Heart left ventricle (tissue), 16 donors: ENCODE measurements at regions not wholly inside any gene's neighbourhood (a gene's known extent, or its start where the extent isn't known, plus 50 kb on each side); places are given as distances from the start of the nearest gene placed in this dataset.

Experiments
- ATAC-seq, 4 donors: fragments of 200-7000 bp; cut with Tn5 transposase; one replicate each; pipeline ENCODE4 v1.9.1; 2020 to 2022; ENCODE audit warnings: moderate library complexity in 4 of 4, mild to moderate bottlenecking in 3 of 4, moderate number of reproducible peaks in 1 of 4
- DNase-seq, 5 donors: peaks; one replicate each; pipeline ENCODE4 v3.0.0-alpha.2; 2020
- H3K27ac ChIP-seq, 12 donors: fragments of 200-600 bp; sonication (generic) in 4 of 12; one replicate each; pipeline versions ENCODE4 v1.5.0 to v1.8.0; 2016 to 2022; ENCODE audit warnings: mild to moderate bottlenecking in 2 of 12
- H3K27me3 ChIP-seq, 9 donors: fragments of 200-600 bp; sonication (generic) in 2 of 9; one replicate each; pipeline versions ENCODE4 v1.5.1 to v1.8.0; 2016 to 2022; ENCODE audit warnings: mild to moderate bottlenecking in 3 of 9
- H3K36me3 ChIP-seq, 9 donors: fragments of 200-600 bp; sonication (generic) in 2 of 9; one replicate each; pipeline versions ENCODE4 v1.5.0 to v1.8.0; 2018 to 2022; ENCODE audit warnings: mild to moderate bottlenecking in 2 of 9
- H3K4me1 ChIP-seq, 12 donors: fragments of 200-600 bp; sonication (generic) in 4 of 12; one replicate each; pipeline versions ENCODE4 v1.5.0 to v1.8.0; 2016 to 2022; ENCODE audit warnings: mild to moderate bottlenecking in 3 of 12
- H3K4me3 ChIP-seq, 12 donors: fragments of 200-600 bp; sonication (generic) in 4 of 12; one replicate each; pipeline versions ENCODE4 v1.5.0 to v1.8.0; 2017 to 2022; ENCODE audit warnings: mild to moderate bottlenecking in 9 of 12, moderate library complexity in 4 of 12
- H3K9me3 ChIP-seq, 12 donors: fragments of 200-600 bp; sonication (generic) in 4 of 12; one replicate each; pipeline versions ENCODE4 v1.5.0 to v1.8.0; 2016 to 2022; ENCODE audit warnings: mild to moderate bottlenecking in 1 of 12
- CTCF ChIP-seq, 12 donors: fragments of 200-600 bp; sonication (generic) in 4 of 12; IDR thresholded peaks; one replicate each; pipeline versions ENCODE4 v1.5.0 to v1.8.0; 2018 to 2022; ENCODE audit warnings: antibody characterized with exemption in 12 of 12, mild to moderate bottlenecking in 5 of 12
- POLR2A ChIP-seq, 2 donors: fragments of 450-650 bp; IDR thresholded peaks; one replicate each; pipeline ENCODE4 v1.6.1; 2017; ENCODE audit warnings: antibody characterized with exemption in 2 of 2, mild to moderate bottlenecking in 2 of 2, moderate library complexity in 2 of 2
- WGBS, 4 donors: extraction: QIAGEN DNeasy Blood & Tissue Kit in 2 of 4; methylation state at CpG; one replicate each; pipeline versions ENCODE4 v1.1.5 to v1.1.7; 2013 to 2018; 5-methylcytosine and 5-hydroxymethylcytosine counted together
- intact Hi-C, 10 donors: fragments of 100-400 bp; cut with DNase I; formaldehyde crosslinking; loops; one replicate each; pipeline versions ENCODE4 v1.11.1 to v1.14.2; 2022
- donor health status: ischemic (EF 13 %, LVEDD 7.1; RV severe dilation, severe dysfunction).
- donor health status: healthy with polysubstance abuse.
- donor health status: DM: no; HTN: yes; CAD: no.
- donor health status: DM: no; HTN: no; CAD: no.
- donor health status: ischemic (EF 25% LVEDD 6.9; RV normal size, moderate dysfunction).
- donor health status: ischemic (EF 25% LVEDD 5.7; RV mildly dilated, moderate dysfunction).
- donor health status: healthy.
- donor health status: DM: yes; HTN: yes; CAD: no.
- donor health status: ischemic (EF 35%, LVEDD 5.7; RV mildly dilated, moderate dysfunction).
- donor health status: nonischemic (EF 11% LVEDD 7.7; RV severe dilation, severe dysfunction).
- donor health status: DM: yes; HTN: yes; CAD: no.
- donor health status: PGD.
- donor health status: ischemic (EF 29% LVEDD 5.4; RV normal size, mild dysfunction).
- donor health status: nonischemic (EF 23%, LVEDD 6.1; RV moderate dilation, normal function).

GRCh38 chr7:131188367-131189339 lies 139.0 kb upstream of the MKLN1 start:
- Histone ChIP-seq H3K9me3 (peaks cover 0 to 5% (median 0%) of the 10 kb centered on the region in 12 donors), H3K4me3 (no peak overlapping the region), H3K27me3 (no peaks in the 10 kb centered on the region), H3K4me1 (peaks cover 0 to 31% (median 0%) of the 10 kb centered on the region in 12 donors), H3K27ac (peak overlapping the region in 1 of 12 donors; percentile 38), H3K36me3 (no peaks in the 10 kb centered on the region)
- ATAC-seq (peak in 2 of 4 donors; percentile 31 to 52), DNase-seq (no peak)
- no peak for TF ChIP-seq CTCF (IDR thresholded peaks at IDR 0.05)
- no peak for TF ChIP-seq POLR2A (IDR thresholded peaks at IDR 0.05)
- 77 to 86% (median 83%) methylated on average over 6 to 8 of the region's 8 CpGs for WGBS, 4 donors
- intact Hi-C loops, result loop anchor here in 3 of 10 donors (5.0 to 10.0 kb wide), 3 partner anchors 74 to 104 kb away; no protein-coding TSS in a partner anchor

GRCh38 chr7:131189488-131189887 lies 138.2 kb upstream of the MKLN1 start:
- peaks cover 0 to 25% (median 0%) of the 10 kb centered on the region in 12 donors for H3K4me1 ChIP-seq

GRCh38 chr7:131190146-131190545 lies 137.5 kb upstream of the MKLN1 start:
- WGBS, 4 donors, result 20 to 36% (median 25%) methylated on average over 2 of the region's 2 CpGs
- no peak for TF ChIP-seq POLR2A (IDR thresholded peaks at IDR 0.05)
- Histone ChIP-seq H3K4me3 (no peak overlapping the region), H3K9me3 (peaks cover 0 to 5% (median 0%) of the 10 kb centered on the region in 12 donors), H3K36me3 (no peaks in the 10 kb centered on the region), H3K4me1 (peaks cover 0 to 25% (median 0%) of the 10 kb centered on the region in 12 donors), H3K27me3 (no peaks in the 10 kb centered on the region), H3K27ac (no peak overlapping the region)
- intact Hi-C loops, result no loop called here
- ATAC-seq (no peak), DNase-seq (no peak)

More at GRCh38 chr7:131189488-131189887, 138.2 kb upstream of the MKLN1 start:
- H3K27ac ChIP-seq, result peak overlapping the region in 1 of 12 donors; percentile 38
- H3K9me3 ChIP-seq, result peaks cover 0 to 5% (median 0%) of the 10 kb centered on the region in 12 donors
- DNase-seq (no peak), ATAC-seq (no peak)
- H3K4me3 ChIP-seq, result no peak overlapping the region
- TF ChIP-seq POLR2A (IDR thresholded peaks at IDR 0.05) (no peak), CTCF (IDR thresholded peaks at IDR 0.05) (no peak)
- no peaks in the 10 kb centered on the region for H3K36me3 ChIP-seq
- intact Hi-C loops, result loop anchor here in 3 of 10 donors (5.0 to 10.0 kb wide), 3 partner anchors 75 to 103 kb away; no protein-coding TSS in a partner anchor
- H3K27me3 ChIP-seq, result no peaks in the 10 kb centered on the region
- 83 to 91% (median 84%) methylated on average over 5 of the region's 5 CpGs for WGBS, 4 donors

GRCh38 chr7:131190581-131190980 lies 137.1 kb upstream of the MKLN1 start:
- 33 to 75% (median 47%) methylated on average over 1 of the region's 1 CpG for WGBS, 4 donors
- H3K27ac ChIP-seq, result no peak overlapping the region
- no peak overlapping the region for H3K4me3 ChIP-seq
- H3K9me3 ChIP-seq, result peaks cover 0 to 5% (median 0%) of the 10 kb centered on the region in 12 donors
- no peaks in the 10 kb centered on the region for H3K36me3 ChIP-seq
- DNase-seq (no peak), ATAC-seq (no peak)
- no peaks in the 10 kb centered on the region for H3K27me3 ChIP-seq
- TF ChIP-seq CTCF (IDR thresholded peaks at IDR 0.05), result no peak
- no peak for TF ChIP-seq POLR2A (IDR thresholded peaks at IDR 0.05)
- H3K4me1 ChIP-seq, result peaks cover 0 to 25% (median 0%) of the 10 kb centered on the region in 12 donors
- intact Hi-C loops, result no loop called here
